ENCODE measurements at regions not wholly inside any gene's neighbourhood (a gene's known extent, or its start where the extent isn't known, plus 50 kb on each side); places are given as distances from the start of the nearest gene placed in this dataset.

DNA sequence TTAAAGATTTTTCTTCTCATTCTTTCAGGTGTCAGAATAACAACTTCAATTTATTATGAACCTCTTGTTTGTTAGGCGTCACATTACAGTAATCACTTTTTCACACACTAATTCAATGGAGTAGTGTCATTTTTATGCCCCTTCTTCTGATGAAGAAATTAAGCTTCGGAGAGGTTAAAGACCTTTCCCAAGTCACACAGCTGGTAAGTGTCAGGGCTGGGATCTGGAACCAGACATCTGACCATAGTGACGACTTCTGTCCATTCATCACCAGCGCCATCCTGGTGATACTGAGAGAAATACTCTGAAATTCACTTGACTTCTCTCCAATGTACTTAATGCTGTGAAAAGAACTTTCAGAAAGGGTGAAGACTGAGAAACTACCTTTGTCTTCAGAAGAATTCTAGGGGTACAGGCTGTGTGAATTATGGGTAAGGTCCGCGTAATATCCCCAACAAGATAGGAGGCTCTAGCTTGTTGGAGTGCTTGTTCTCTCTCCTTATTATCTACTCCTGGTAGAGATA lies 173.8 kb downstream of the GAS1 start:
- DNase-seq (ENCODE audit: extremely low spot score): no peak
- TF ChIP-seq, protein P1, sequence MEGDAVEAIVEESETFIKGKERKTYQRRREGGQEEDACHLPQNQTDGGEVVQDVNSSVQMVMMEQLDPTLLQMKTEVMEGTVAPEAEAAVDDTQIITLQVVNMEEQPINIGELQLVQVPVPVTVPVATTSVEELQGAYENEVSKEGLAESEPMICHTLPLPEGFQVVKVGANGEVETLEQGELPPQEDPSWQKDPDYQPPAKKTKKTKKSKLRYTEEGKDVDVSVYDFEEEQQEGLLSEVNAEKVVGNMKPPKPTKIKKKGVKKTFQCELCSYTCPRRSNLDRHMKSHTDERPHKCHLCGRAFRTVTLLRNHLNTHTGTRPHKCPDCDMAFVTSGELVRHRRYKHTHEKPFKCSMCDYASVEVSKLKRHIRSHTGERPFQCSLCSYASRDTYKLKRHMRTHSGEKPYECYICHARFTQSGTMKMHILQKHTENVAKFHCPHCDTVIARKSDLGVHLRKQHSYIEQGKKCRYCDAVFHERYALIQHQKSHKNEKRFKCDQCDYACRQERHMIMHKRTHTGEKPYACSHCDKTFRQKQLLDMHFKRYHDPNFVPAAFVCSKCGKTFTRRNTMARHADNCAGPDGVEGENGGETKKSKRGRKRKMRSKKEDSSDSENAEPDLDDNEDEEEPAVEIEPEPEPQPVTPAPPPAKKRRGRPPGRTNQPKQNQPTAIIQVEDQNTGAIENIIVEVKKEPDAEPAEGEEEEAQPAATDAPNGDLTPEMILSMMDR (IDR thresholded peaks at IDR 0.05; ENCODE audit: control extremely low read depth, extremely low read depth, low read depth, missing control alignments): no peak
- ChIA-PET CTCF (interaction anchor here (0.7 kb wide), 1 partner anchor 9 kb away, joined by 3 read pairs; no protein-coding TSS in a partner anchor), POLR2A (no interaction called here)

DNA sequence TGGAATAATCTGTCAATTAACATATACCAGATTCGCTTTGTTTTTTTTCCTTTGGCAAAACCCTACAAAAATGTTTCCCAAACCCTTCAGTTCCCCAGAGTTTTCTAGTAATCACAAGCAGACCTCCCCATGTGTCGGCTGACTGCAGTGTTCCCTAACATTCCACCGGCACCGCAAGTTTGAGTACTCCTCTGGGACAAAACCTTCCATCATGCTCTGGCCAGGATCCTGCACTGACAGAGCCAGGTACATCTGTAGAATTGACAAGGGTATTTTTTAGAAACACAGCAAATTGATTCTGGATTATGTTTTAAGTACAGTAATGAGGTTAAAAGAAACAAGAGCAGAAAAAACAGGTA lies 174.7 kb downstream of the GAS1 start:
- POLR2A ChIA-PET: no interaction called here
- CTCF ChIA-PET: no interaction called here
- no peak for DNase-seq (ENCODE audit: extremely low spot score)
- TF ChIP-seq, protein P1 (IDR thresholded peaks at IDR 0.05; ENCODE audit: control extremely low read depth, extremely low read depth, low read depth, missing control alignments): no peak

DNA sequence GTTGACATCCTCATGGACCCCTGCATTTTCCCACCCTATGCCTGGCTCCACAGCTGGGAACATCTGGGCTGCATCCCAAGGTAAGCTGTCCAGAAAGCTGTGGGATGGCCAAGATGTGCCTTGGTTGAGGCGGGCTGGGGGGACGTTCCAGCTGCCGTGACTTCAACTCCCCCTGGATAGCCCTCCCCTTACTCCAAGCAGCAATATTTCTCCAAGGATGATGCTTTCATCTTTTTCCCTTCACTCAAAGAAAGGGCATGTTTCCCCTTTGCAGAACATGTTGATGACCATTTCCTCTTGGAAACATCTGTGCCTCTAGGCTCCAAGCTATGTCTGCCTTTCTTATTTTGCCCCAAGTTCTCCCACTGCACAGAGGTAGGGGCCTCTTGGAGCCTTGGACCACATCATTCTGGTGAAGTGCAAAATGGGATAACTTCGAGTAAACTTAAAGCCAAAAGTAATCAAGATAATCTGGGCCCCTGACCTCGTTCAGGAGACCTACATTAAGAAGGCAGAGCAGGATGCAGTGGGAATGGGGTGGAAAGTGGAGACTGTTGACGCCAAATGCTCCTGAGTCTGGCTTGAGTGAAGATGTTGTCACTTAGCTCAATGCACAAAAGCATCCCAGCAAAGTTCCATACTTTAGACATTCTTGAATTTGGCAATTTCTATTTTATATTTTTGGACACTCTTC lies 175.2 kb downstream of the GAS1 start:
- ChIA-PET POLR2A (no interaction called here), CTCF (no interaction called here)
- TF ChIP-seq, protein P1 (IDR thresholded peaks at IDR 0.05; ENCODE audit: control extremely low read depth, extremely low read depth, low read depth, missing control alignments): no peak
- no peak for DNase-seq (ENCODE audit: extremely low spot score)

DNA sequence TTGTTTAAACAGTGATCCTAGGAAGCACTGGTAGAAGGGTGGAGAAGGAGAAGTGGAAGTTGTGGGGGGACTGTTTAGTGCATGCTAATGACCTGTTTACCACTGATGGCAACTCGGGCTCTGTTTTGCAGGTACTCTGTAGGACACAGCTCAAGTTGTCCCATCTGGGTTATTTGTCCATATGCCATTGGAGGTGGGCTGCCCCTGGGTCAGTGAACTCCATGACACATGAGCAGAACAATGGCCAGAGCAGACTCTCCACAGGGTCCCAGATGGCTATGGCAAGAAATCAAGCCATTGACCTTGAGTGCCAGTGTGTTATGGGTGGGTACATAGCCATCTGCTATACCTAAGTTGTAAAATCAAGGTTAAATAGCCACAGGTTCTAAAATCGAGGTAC lies 175.9 kb downstream of the GAS1 start:
- TF ChIP-seq, protein P1 (IDR thresholded peaks at IDR 0.05; ENCODE audit: control extremely low read depth, extremely low read depth, low read depth, missing control alignments): no peak
- ChIA-PET CTCF (no interaction called here), POLR2A (no interaction called here)
- DNase-seq (ENCODE audit: extremely low spot score): no peak

DNA sequence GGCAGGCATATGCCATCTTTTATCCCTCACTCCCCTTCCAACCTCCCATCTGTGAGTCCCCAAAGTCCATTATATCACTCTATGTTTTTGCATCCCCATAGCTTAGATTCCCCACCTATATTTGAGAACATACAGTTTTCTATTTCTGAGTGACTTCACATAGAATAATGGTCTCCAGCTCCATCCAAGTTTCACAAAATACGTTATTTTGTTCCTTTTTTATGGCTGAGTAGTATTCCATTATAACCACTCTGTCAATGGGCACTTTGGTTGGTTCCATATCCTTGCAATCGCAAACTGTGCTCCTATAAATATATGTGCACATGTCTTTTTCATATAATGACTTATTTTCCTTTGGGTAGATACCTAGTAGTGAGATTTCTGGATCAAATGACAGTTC lies 178.6 kb downstream of the GAS1 start:
- TF ChIP-seq, protein P1 (IDR thresholded peaks at IDR 0.05; ENCODE audit: control extremely low read depth, extremely low read depth, low read depth, missing control alignments): no peak
- POLR2A ChIA-PET: no interaction called here
- DNase-seq (ENCODE audit: extremely low spot score): no peak
- CTCF ChIA-PET: interaction anchor here (0.8 kb wide), 1 partner anchor 9 kb away, joined by 3 read pairs; no protein-coding TSS in a partner anchor

DNA sequence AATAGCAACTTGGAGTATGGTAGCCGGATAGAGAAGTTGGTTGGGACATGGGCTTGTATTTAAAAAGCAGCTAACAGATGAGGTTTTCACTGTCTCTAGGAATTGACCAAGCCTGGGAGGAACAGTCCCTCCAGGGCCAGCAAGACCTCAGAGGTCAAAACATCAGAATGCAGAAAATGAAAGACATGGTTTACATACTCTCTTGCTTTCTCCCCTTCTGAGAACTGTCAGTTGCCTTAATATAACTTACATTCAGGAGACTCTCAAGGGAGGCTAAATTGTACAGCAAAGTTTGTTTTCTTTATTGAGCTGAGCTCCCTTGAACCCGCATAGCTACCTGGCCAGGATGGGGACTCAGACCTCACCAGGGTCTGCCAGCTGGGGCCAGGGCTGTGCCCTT lies 179.3 kb downstream of the GAS1 start:
- TF ChIP-seq, protein P1 (IDR thresholded peaks at IDR 0.05; ENCODE audit: control extremely low read depth, extremely low read depth, low read depth, missing control alignments): no peak
- ChIA-PET POLR2A (no interaction called here), CTCF (interaction anchor here (0.8 to 1.3 kb wide), 2 partner anchors 8 to 10 kb away, joined by 3 to 4 read pairs; no protein-coding TSS in a partner anchor)
- DNase-seq (ENCODE audit: extremely low spot score): no peak

Measured in GM10248 (cell line).